ENCODE measurements at regions not wholly inside any gene's neighbourhood (a gene's known extent, or its start where the extent isn't known, plus 50 kb on each side); places are given as distances from the start of the nearest gene placed in this dataset.
"Not testable (repeated sequence)": the region's sequence is repeated elsewhere in the genome, so short reads cannot be mapped to it uniquely, and the experiment has no call there.

- Mint-ChIP-seq H3K27ac (no peak overlapping the region), H3K36me3 (ENCODE audit: low read depth) (no peaks in the 10 kb centered on the region), H3K27me3 (peaks cover 29% of the 10 kb centered on the region), H3K9me3 (ENCODE audit: low read depth) (no peaks in the 10 kb centered on the region), H3K4me1 (peaks cover 18% of the 10 kb centered on the region), H3K4me3 (no peak overlapping the region)
- ChIA-PET POLR2A (no interaction called here), CTCF (interaction anchor here (0.6 kb wide), 1 partner anchor 9 kb away, joined by 3 read pairs; no protein-coding TSS in a partner anchor)
- DNase-seq (peak; percentile 80), ATAC-seq (peak; percentile 99)
- intact Hi-C loops (cut with DNase I, micrococcal nuclease): loop anchor here in 1 of 2 experiments (1.0 kb wide), 1 partner anchor 187 kb away; no protein-coding TSS in a partner anchor
Measured at GRCh38 chr14:101635749-101636560, 74.7 kb downstream of the DIO3 start.

GRCh38 chr14:101639241-101639833, 78.0 kb downstream of the DIO3 start:
- Mint-ChIP-seq H3K9me3 (ENCODE audit: low read depth) (no peaks in the 10 kb centered on the region), H3K27me3 (peaks cover 36% of the 10 kb centered on the region), H3K4me3 (no peak overlapping the region), H3K4me1 (peaks cover 14% of the 10 kb centered on the region), H3K36me3 (ENCODE audit: low read depth) (no peaks in the 10 kb centered on the region), H3K27ac (no peak overlapping the region)
- ATAC-seq: no peak
- DNase-seq: no peak
- intact Hi-C loops (cut with DNase I, micrococcal nuclease): no loop called here
- ChIA-PET POLR2A (interaction anchor here (0.7 kb wide), 1 partner anchor 23 kb away, joined by 11 read pairs; no protein-coding TSS in a partner anchor), CTCF (interaction anchor here (0.6 kb wide), 1 partner anchor 972 kb away, joined by 3 read pairs; no protein-coding TSS in a partner anchor)

DNA sequence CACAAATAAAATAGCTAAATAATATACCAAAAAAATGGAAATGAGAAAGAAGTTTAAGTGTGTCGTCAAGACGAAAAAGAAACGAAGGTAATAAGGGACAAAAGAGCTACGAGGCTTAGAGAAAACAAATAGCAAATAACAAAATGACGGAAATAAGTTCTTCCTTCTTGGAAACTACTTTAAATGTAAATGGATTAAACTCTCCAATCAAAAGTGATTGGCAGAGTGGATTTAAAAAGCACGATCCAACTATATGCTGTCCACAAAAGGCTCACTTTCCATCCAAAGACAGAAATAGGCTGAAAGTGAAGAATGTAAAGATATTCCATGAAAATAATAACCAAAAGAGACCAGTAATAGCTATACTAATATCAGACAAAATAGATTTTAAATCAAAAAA, 82.4 kb downstream of the DIO3 start:
- Mint-ChIP-seq H3K9me3 (ENCODE audit: low read depth) (peaks cover 6% of the 10 kb centered on the region), H3K4me3 (no peak overlapping the region), H3K36me3 (ENCODE audit: low read depth) (no peaks in the 10 kb centered on the region), H3K27ac (no peak overlapping the region), H3K27me3 (peaks cover 33% of the 10 kb centered on the region), H3K4me1 (no peaks in the 10 kb centered on the region)
- ChIA-PET POLR2A (no interaction called here), CTCF (interaction anchor here (0.7 kb wide), 1 partner anchor 20 kb away, joined by 3 read pairs; no protein-coding TSS in a partner anchor)
- DNase-seq (no peak), ATAC-seq (no peak)
- intact Hi-C loops (cut with DNase I, micrococcal nuclease): no loop called here

- peaks cover 2% of the 10 kb centered on the region for H3K36me3 Mint-ChIP-seq (ENCODE audit: low read depth)
- intact Hi-C loops (cut with DNase I, micrococcal nuclease): no loop called here
Measured at GRCh38 chr14:101654051-101654450, 92.8 kb downstream of the DIO3 start.

DNA sequence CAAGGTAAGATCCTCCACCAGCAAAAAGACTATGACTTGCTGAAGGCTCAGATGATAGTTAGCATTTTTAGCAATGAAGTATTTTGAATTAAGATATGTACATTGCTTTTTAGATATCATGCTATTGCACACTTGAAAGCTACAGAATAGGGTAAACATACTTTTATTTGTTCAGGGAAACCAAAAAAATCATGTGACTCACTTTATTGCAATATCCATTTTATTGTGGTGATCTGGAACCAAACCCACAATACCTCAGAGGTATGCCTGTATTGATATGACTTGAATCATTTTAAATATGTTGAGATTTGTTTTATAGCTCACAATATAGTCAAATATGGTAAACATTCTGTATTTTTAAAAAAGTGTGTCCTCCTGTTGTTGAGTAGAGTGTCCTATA, 96.1 kb downstream of the DIO3 start:
- peaks cover 28% of the 10 kb centered on the region for H3K27me3 Mint-ChIP-seq
- DNase-seq: no peak
- H3K27ac Mint-ChIP-seq: no peak overlapping the region
- H3K4me3 Mint-ChIP-seq: no peak overlapping the region
- H3K36me3 Mint-ChIP-seq (ENCODE audit: low read depth): no peaks in the 10 kb centered on the region
- CTCF ChIA-PET: interaction anchor here (0.6 to 0.7 kb wide), 2 partner anchors 26 to 63 kb away, joined by 3 read pairs; no protein-coding TSS in a partner anchor
- H3K9me3 Mint-ChIP-seq (ENCODE audit: low read depth): no peaks in the 10 kb centered on the region
- intact Hi-C loops (cut with DNase I, micrococcal nuclease): no loop called here
- H3K4me1 Mint-ChIP-seq: no peaks in the 10 kb centered on the region
- POLR2A ChIA-PET: no interaction called here
- ATAC-seq: no peak

More at GRCh38 chr14:101654051-101654450, 92.8 kb downstream of the DIO3 start:
- POLR2A ChIA-PET: no interaction called here
- H3K27me3 Mint-ChIP-seq: peaks cover 37% of the 10 kb centered on the region
- H3K27ac Mint-ChIP-seq: no peak overlapping the region
- ATAC-seq: no peak
- CTCF ChIA-PET: no interaction called here
- no peak overlapping the region for H3K4me3 Mint-ChIP-seq
- peaks cover 6% of the 10 kb centered on the region for H3K9me3 Mint-ChIP-seq (ENCODE audit: low read depth)
- no peaks in the 10 kb centered on the region for H3K4me1 Mint-ChIP-seq
- no peak for DNase-seq

DNA sequence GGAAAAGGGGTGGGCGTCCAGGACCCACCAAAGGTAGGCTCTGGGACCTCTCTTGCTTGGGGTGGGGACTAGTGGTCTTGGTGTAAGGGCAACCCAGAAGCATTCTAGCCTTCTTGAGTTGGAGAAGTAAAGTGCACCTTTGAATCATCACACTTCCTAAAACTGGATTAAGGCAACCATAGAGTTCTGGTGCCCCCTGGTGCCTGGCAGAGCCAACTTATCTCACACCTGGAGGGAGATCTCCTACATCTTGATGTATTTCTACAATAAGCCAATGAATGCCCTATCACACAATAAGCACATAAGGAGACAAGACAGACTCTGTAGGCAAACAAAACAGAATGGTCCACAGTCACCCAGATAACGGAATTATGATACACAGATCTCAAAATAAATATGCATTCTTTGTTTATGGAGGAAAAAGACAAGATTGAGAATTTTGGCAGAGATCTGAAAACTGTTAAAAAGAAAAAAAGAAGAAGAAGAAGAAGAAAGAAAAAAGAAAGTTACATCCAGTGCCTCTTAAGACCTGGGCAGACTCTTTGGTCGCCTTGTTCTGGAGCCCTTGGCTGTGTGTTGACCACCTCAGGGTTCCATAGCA, 95.9 kb upstream of the PPP2R5C start:
- H3K4me1 Mint-ChIP-seq: no peaks in the 10 kb centered on the region
- H3K36me3 Mint-ChIP-seq (ENCODE audit: low read depth): peaks cover 6% of the 10 kb centered on the region
- ChIA-PET POLR2A (no interaction called here), CTCF (interaction anchor here (1.0 to 1.2 kb wide), 2 partner anchors 16 to 22 kb away, joined by 3 read pairs; no protein-coding TSS in a partner anchor)
- H3K27ac Mint-ChIP-seq: no peak overlapping the region
- intact Hi-C loops (cut with DNase I, micrococcal nuclease): no loop called here
- no peak overlapping the region for H3K4me3 Mint-ChIP-seq
- peak; percentile 78 for DNase-seq
- peaks cover 31% of the 10 kb centered on the region for H3K27me3 Mint-ChIP-seq
- H3K9me3 Mint-ChIP-seq (ENCODE audit: low read depth): peaks cover 16% of the 10 kb centered on the region
- ATAC-seq: peak; percentile 58

- ChIA-PET POLR2A (no interaction called here), CTCF (no interaction called here)
- H3K27ac Mint-ChIP-seq: no peak overlapping the region
- intact Hi-C loops (cut with DNase I, micrococcal nuclease): no loop called here
- peaks cover 17% of the 10 kb centered on the region for H3K9me3 Mint-ChIP-seq (ENCODE audit: low read depth)
- no peak for DNase-seq
- ATAC-seq: no peak
- H3K27me3 Mint-ChIP-seq: peaks cover 28% of the 10 kb centered on the region
- H3K4me1 Mint-ChIP-seq: no peaks in the 10 kb centered on the region
- H3K36me3 Mint-ChIP-seq (ENCODE audit: low read depth): peaks cover 6% of the 10 kb centered on the region
- H3K4me3 Mint-ChIP-seq: no peak overlapping the region
Measured at GRCh38 chr14:101666264-101666663, 95.2 kb upstream of the PPP2R5C start.

DNA sequence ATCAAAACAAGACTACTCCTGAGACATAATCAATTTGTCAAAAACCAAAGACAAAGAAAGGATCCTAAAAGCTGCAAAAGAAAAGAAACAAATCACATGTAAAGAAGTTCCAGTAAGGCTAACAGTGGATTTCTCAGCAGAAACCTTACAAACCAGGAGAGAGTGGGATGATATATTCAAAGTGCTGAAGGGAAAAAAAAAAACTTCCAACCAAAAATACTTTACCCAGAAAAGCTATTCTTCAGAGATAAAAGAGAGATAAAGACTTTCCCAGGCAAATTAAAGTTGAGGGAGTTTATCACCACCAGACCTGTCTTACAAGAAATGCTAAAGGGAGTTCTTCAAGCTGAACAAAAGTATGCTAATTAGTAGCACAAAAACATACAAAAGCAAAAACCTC, 91.9 kb upstream of the PPP2R5C start:
- ChIA-PET CTCF (interaction anchor here (0.8 kb wide), 1 partner anchor 332 kb away, joined by 3 read pairs; no protein-coding TSS in a partner anchor), POLR2A (interaction anchor here (0.6 kb wide), 1 partner anchor 84 kb away, joined by 5 read pairs; no protein-coding TSS in a partner anchor)
- no peak for DNase-seq
- Mint-ChIP-seq H3K27me3 (peaks cover 23% of the 10 kb centered on the region), H3K4me1 (no peaks in the 10 kb centered on the region), H3K4me3 (no peak overlapping the region), H3K9me3 (ENCODE audit: low read depth) (peaks cover 23% of the 10 kb centered on the region), H3K27ac (no peak overlapping the region), H3K36me3 (ENCODE audit: low read depth) (peaks cover 6% of the 10 kb centered on the region)
- ATAC-seq: no peak
- intact Hi-C loops (cut with DNase I, micrococcal nuclease): no loop called here

GRCh38 chr14:101673873-101674272, 87.6 kb upstream of the PPP2R5C start:
- no peak overlapping the region for H3K4me3 Mint-ChIP-seq
- peaks cover 20% of the 10 kb centered on the region for H3K9me3 Mint-ChIP-seq (ENCODE audit: low read depth)
- POLR2A ChIA-PET: no interaction called here
- intact Hi-C loops (cut with DNase I, micrococcal nuclease): no loop called here
- no peaks in the 10 kb centered on the region for H3K4me1 Mint-ChIP-seq
- H3K27ac Mint-ChIP-seq: no peak overlapping the region
- DNase-seq (no peak), ATAC-seq (no peak)
- H3K27me3 Mint-ChIP-seq: peaks cover 8% of the 10 kb centered on the region
- CTCF ChIA-PET: interaction anchor here (1.2 kb wide), 1 partner anchor 990 kb away, joined by 3 read pairs; no protein-coding TSS in a partner anchor
- peaks cover 6% of the 10 kb centered on the region for H3K36me3 Mint-ChIP-seq (ENCODE audit: low read depth)

- H3K9me3 Mint-ChIP-seq (ENCODE audit: low read depth); ATAC-seq; POLR2A ChIA-PET; H3K4me3 Mint-ChIP-seq; intact Hi-C loops (cut with DNase I, micrococcal nuclease); CTCF ChIA-PET; DNase-seq; H3K27ac Mint-ChIP-seq; H3K27me3 Mint-ChIP-seq; H3K4me1 Mint-ChIP-seq; H3K36me3 Mint-ChIP-seq (ENCODE audit: low read depth): not testable (repeated sequence)
Measured at GRCh38 chr14:101675835-101676234, 85.7 kb upstream of the PPP2R5C start.

- H3K27ac Mint-ChIP-seq; POLR2A ChIA-PET; H3K4me1 Mint-ChIP-seq; H3K4me3 Mint-ChIP-seq; DNase-seq; ATAC-seq; H3K36me3 Mint-ChIP-seq (ENCODE audit: low read depth); H3K9me3 Mint-ChIP-seq (ENCODE audit: low read depth); H3K27me3 Mint-ChIP-seq; intact Hi-C loops (cut with DNase I, micrococcal nuclease): not testable (repeated sequence)
- CTCF ChIA-PET: interaction anchor here (1.0 kb wide), 1 partner anchor 10 kb away, joined by 3 read pairs; no protein-coding TSS in a partner anchor
Measured at GRCh38 chr14:101677912-101678327, 83.6 kb upstream of the PPP2R5C start.
